ENCODE measurements at regions not wholly inside any gene's neighbourhood (a gene's known extent, or its start where the extent isn't known, plus 50 kb on each side); places are given as distances from the start of the nearest gene placed in this dataset.
"Not testable (repeated sequence)": the region's sequence is repeated elsewhere in the genome, so short reads cannot be mapped to it uniquely, and the experiment has no call there.

DNA sequence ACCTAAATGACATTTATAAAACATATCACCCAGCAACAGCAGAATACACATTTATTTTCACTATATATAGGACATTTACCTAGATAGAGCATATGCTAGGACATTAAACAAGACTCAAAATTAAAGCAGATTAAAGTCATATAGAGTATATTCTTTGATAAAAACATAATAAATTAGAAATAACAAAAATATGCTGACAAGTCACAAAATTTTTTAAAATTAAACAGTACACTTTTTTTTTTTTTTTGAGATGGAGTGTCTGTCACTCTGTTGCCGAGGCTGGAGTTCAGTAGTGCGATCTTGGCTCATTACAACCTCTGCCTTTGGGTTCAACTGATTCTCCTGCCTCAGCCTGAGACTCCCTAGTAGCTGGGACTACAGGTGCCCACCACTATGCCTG is 758.9 kb upstream of the NRXN1 start:
- no peak for DNase-seq

DNA sequence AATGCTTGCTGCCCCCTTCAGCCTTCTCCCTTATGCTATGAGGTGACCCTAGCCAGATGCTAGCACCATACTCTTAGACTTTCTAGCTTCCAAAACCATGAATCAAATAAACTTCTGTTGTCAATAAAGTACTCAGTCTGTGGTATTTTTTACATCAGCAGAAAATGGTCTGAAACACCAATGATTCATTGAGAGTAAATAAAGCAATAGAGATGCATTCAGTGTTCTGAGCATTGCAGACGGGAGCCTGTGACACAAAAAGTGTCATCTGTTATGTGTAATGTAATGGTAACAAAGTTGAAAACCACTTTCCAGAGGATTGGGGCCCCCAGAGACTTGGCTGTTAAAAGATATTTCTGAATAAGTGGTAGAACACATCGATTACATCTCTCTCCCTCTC is 758.0 kb upstream of the NRXN1 start:
- no peak for DNase-seq

DNA sequence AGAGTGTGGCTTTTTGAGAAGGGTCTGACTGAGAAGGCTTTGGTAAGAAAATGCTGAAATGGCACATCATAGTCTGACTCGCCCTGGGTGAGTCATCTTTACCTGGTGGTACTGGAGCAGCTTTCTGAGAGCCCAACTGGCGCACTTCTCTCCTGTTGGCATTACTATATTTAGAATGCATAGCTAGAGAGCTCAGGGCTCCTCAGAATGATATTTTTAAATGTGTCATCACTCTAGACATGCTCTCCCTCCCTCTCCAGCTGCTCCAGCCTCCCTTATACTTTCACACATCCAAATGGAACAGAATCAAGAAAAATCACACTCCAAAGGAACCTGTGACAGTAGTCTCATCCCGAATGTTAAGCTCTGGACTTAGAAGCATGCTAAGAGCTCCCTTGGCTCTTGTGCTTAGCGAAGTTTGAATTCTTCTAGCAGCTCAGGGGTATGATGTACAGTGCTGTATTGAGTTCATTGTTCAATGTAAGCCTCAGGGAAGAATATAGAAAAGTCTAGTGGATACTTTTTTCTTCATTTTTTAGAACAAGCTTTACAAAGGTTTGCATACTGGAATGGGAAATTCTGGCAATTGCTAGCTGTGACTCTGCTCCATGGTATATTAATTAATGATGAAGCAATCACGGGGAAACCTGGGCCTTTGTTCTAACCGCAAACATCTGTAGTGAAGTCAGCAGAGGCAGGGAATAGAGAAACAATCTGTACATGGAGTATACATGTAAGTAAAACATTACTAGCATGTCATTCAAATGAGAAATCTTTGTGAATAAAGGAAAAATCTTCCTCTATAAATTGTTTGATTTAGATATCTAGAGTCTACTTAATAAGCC is 751.2 kb upstream of the NRXN1 start:
- peak in 3 of 51 donors; percentile 3 to 22 (median 11) for DNase-seq

DNA sequence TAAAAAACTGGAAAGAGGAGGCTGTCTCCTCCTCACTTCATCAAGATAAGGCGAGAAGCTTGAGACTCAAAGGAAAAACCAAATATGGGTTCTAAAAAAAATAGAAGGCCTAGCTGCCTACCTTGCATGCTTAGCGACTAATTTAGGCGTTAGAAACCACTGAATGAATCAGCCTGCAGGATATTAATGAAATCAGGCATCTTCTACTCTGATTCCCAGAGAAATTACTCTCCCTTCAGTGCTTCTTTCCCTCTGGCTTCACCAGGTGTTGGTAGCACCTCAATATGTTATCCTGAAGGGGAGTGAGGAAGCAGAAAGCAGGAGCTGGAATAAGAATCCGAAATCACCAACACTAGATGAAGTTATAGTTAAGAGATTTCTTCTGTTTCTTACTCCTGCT is 749.8 kb upstream of the NRXN1 start:
- no peak for DNase-seq

DNA sequence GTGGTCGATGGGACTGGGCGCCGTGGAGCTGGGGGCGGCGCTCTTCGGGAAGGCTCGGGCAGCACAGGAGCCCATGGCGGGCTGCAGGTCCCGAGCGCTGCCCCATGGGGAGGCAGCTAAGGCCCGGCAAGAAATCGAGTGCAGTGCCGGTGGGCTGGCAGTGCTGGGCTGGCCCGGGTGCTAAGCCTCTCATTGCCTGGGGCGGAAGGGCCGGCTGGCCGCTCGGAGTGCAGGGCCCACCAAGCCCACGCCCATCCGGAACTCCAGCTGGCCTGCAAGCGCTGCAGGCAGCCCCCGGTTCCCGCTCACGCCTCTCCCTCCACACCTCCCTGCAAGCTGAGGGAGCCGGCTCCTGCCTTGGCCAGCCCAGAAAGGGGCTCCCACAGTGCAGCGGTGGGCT is 748.4 kb upstream of the NRXN1 start:
- no peak for DNase-seq

DNA sequence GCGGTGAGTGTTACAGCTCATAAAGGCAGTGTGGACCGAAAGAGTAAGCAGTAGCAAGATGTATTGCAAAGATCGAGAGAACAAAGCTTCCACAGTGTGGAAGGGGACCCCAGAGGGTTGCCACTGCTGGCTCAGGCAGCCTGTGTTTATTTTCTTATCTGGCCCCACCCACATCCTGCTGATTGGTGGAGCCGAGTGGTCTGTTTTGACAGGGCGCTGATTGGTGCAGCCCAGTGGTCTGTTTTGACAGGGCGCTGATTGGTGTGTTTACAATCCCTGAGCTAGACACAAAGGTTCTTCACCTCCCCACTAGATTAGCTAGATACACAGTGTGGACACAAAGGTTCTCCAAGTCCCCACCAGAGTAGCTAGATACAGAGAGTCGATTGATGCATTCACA is 747.8 kb upstream of the NRXN1 start:
- not testable (repeated sequence) for DNase-seq

DNA sequence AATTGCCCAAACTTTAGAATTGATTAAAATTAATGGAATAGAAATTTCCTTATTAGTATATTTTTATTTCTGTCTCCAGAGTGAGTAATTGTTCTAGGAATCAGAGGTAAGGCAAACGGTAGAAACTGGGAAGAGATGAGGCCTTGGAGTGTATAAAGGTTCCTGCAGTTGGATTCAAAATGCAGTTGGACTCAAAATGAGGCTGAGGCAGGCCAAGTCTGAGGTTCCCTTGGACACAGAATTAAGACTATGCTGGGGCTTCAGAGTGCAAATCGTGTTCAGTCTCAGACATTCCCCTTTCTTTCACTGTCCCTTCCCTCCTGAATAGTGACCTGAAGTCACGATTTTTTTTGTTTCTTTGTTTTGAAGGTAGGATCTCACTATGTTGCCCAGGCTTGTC is 746.9 kb upstream of the NRXN1 start:
- DNase-seq, result no peak

DNA sequence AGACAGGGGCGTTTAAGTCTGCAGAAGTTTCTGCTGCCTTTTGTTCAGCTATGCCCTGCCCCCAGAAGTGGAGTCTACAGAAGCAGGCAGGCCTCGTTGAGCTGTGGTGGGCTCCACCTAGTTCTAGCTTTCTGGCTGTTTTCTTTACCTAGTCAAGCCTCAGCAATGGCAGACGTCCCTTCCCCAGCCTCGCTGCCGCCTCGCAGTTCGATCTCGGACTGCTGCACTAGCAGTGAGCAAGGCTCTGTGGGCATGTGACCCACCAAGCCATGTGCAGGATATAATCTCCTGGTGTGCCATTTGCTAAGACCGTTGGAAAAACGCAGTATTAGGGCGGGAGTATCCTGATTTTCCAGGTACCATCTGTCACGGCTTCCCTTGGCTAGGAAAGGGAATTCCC is 742.7 kb upstream of the NRXN1 start:
- not testable (repeated sequence) for DNase-seq

DNA sequence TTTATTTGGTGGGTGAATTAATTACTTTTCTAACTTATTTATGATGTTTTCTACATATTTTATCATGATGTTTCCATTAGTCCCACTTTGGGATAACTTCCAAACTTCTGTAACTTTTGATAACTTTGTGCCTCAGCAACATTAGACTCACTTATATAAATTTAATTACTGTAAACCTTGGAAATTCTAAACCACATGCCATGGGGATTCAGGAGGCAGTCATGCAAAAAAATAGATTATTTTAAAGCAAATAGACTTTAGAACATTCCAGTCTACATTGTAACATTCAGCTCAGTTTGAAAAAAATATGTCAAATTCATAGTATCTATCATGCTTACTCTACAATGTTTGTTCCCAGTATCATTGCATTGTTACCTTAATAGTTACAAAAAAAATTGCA is 728.5 kb upstream of the NRXN1 start:
- DNase-seq, result no peak

DNA sequence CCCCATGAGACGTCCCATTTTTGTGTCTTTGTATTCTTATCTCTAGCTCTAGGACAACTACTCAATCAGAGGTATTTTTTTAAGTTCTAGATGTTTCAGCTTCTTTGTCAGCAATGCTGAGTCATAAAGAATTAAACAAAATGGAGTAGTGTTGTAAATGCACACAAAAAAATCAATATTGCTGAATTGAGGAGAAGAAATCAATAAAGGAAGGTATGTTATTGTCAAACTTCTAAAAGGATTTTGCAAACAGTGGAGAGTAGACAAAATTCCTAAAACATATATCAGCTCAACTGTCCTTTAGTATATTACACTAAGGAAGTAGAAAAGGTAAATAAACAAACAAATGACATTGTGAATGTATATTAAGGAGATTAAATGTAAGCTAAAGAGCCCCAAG is 726.1 kb upstream of the NRXN1 start:
- no peak for DNase-seq

DNA sequence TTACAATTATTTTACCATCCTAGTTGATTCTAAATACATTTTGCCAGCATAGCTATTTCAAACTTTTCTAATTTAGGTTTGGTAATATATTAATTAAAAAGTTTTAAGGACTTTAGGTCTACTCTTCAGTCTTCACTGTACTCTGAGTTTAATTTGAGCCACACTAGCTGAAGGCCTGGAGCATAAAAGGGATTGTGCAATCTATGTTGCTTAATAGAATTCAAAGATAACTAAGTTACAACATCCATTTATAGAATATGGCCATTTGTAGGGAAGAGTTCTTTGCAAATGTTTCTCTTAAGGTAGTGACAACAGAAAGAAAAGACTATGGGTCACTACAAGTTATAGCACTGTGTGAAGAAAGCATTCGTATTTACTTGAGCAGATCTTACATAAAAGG is 702.2 kb upstream of the NRXN1 start:
- DNase-seq, result no peak

DNA sequence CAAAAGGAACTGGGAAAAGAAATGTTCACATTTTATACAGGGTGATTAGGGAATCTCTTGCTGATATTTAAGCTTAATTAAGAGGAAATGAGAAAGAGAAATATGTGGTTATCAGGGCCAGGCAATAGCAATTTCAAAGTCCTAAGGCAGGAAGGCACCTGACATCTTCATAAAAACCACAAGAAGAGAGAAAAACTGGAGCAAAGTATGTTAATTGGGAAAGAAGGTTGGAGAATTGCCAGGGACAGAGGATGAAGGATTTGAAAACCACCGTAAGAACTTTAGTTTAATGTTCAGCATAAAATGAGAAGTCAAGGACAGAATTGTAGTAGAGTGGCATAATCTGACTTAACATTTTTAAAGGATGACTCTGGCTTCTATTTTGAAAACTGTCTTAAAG is 691.8 kb upstream of the NRXN1 start:
- no peak for DNase-seq

DNA sequence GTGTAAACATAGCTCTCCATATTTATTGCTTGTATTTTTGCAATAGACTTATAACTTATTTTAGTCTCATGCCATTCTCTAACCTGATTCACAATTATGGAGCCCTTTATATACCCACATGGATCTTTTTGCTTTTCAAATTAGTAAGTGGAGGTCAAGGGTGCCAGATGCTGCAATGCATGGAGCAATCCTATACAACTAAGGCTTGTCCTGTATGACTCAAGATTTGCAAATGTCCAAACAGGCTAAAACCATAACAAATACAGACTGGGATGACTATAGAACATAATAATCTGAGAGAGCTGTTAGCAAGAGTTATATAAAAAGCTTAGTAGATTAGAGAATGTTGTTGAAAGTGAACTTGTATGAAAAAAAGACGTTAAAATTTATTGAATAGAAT is 690.4 kb upstream of the NRXN1 start:
- no peak for DNase-seq

DNA sequence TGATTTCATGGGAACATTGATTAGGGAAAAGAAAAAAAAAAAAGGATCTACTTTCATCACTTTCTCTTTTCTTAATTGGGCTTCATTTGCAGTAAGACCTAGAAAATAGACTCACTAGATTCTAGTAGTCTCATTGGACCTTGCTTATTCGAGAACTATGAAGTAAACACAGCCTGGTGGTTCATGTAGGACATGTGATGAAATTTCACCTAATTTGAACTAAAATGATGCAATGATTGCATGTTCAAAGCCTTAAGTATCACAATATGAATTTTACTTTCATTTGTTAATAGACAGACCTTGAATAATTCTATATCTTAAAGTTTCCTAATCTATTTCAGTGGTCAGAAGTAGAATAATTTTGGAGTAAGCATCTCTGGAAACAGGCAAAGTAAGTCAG is 688.9 kb upstream of the NRXN1 start:
- no peak for DNase-seq

DNA sequence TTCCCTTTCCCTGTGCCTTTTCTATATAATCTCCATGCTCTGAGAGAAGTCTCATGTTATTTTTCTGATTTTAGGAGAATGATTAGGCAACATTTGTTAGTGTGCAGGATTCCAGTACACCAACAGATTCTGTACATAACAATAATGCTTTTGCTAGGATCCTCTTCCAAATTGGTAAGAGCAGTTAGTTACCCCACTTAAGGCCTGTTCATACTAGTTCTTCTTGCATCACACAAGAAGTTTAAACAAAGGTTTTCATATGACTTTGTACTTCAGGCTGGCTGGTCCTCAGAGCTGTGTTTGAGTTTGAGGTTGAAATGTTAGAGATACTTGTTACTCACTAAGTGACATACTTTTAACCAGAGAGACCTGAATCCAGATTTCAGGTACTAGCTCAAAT is 686.9 kb upstream of the NRXN1 start:
- no peak for DNase-seq

DNA sequence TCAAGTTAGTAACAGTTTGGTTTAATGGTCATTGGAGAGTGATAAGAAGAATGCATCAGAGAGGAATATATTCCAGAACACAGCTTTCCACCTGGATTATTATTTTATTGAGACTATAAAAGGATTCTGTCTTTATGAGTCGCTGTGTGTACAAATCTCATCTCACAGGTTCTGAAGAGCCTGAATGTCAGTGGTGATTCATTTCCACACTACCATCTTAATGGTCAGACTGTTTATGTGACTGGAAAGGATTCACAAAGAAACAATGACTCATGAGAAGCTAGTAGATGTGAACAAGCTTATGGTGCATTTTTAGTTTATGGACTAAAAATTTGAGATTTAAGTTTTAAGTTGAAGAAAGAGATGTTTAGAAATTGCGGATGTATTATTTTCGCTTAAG is 685.4 kb upstream of the NRXN1 start:
- no peak for DNase-seq

DNA sequence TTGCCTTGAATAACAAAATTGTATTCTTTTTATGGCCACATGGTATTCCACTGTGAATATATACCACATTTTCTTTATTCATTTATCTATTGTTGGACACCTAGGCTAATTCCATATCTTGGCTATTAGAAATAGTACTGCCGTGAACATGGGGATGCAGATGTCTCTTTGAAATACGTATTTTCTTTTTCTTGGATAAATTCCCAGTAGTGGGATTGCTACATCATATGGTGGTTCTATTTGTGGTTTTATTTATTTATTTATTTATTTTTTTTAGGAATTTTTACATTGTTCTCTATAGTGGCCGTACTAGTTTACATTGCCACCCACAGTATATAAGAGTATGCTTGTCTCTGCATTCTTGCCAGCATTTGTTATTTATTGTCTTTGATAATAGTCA is 679.8 kb upstream of the NRXN1 start:
- no peak for DNase-seq

DNA sequence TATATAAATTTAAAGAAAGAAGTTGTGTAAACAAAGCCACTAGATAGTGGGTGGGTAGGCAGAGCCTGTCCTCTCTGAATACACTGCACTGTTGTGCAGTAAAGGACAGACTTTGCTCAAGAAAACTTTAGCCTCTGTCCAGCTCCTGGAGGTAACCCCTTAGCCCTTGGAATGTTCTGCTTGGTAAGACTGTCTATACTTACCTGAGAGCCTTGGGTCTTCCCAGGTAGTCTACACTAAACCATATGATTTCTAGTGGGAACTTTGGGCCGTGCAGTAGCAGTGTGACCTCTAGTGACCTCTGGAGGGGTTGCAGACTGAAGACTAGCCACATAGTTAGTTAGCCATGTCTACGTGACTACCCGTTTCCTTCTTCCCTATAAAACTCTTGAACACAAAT is 678.3 kb upstream of the NRXN1 start:
- DNase-seq, result no peak

DNA sequence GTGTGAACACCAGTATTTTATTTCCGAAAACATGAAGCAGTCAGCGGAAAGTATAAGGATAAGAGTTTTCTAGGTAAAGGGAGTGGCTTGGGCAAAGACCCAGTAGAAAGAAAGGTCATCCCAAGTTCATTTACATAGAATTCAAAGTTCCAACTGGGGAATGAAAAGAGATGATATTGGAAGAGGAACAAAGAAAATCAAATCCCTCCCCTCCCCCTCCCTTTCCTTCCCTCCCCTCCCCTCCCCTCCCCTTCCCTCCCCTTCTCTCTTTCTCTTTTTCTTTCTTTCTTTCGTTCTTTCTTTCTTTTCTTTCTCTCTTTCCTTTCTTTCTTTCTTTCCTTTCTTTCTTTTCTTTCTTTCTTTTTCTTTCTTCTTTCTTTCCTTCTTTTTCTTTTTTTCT is 675.7 kb upstream of the NRXN1 start:
- DNase-seq, result no peak

DNA sequence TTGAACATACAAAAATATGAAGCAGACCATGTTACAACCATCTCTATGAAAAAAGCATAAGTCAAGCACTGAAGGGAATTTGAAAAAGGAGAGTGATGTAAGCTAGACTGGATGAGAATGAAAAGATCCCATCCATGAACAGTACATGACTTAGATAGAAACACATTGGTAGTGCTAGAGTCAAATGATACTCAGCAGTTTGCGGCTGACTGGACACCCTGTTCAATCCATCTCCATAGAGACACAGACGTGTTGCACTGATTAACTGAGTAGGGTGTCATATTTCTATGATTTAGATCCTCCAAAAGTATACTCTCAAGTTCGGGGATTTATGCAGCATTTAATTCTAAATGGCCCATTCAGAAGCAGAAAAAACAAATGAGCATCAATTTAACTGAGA is 674.3 kb upstream of the NRXN1 start:
- no peak for DNase-seq

DNA sequence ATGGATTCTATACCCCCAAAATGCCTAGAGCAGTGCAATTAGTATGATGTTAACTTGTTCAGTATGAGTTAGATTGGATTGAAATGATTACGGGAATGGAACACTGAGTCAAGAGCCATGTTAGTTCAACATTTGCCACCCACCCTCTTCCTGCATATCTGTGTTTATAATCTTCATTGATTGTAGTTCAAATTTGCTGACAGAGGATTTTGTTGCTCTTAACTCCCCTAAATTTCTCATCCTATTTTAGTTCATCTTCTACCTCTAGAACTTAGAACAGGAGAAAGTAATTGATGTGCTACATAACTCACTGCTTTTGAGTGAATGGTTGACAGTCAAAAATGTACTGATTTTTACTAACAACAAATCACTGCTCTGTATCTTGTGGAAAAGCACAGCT is 673.5 kb upstream of the NRXN1 start:
- no peak for DNase-seq

DNA sequence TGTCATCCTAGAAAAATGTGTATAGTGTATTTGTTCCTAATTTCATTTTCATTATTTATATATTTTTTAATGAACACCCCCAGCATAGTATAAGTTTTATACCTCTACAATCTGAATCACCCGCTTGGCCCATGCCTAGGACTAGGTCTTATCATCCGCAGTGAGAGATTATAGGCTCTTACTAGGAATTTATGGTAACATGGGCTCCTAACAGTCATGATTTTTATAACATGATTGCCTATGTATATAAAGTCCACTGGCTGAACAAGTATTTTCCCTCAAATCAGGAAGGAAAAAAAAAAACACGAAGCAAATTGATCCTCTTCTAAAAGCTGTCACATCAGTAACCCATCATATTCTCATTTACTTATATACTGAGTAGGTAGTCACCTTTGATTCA is 666.1 kb upstream of the NRXN1 start:
- DNase-seq, result no peak

DNA sequence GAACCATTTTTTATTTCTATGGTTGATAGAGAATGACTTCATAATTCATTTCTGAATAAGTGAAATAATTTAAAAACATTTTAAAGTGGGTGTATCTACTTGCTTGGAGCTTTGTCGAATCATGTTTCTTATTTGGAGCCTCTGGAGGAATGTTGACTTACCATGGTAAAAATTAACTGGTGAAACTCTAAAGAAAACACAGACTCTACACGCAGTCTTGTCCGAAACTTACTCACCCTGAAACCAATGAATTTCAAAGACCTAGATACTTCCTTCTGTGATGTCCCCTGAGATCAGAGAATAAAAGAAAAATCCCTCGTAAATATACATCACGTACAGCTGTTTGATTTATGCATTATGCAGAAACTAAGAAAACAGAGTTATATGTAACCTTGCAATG is 665.2 kb upstream of the NRXN1 start:
- DNase-seq, result no peak

DNA sequence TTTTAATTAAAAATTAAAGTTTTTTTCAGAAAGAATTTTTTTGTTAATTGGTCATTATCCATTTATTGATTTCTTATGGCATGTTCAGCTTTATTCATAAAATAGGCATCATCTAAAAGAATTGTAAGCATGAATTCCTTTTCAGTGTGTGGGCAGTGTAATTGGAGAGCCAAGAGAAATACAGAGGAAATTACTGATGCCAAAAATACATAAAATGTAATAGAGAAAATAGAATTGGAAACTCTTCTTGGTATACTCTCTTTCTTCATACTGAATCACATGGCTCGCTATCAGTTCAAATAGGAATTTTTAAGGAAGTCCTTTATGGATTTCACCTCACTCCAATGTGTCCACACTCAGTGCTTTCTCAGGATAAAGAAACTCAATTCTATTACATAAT is 663.6 kb upstream of the NRXN1 start:
- no peak for DNase-seq

Data from hypothalamus (tissue), 51 donors.